Activated naive CD4-positive, alpha-beta T cell treated with anti-CD3 and anti-CD28 coated beads, Interleukin-2, amount 50 U/mL, for 24 hours (primary cell): ENCODE measurements at regions not wholly inside any gene's neighbourhood (a gene's known extent, or its start where the extent isn't known, plus 50 kb on each side); places are given as distances from the start of the nearest gene placed in this dataset.
"Not testable (repeated sequence)": the region's sequence is repeated elsewhere in the genome, so short reads cannot be mapped to it uniquely, and the experiment has no call there.

Experiments
- H3K27ac Mint-ChIP-seq: one replicate; pipeline ENCODE4 v1.8.0; 2021; ENCODE audit warnings: mild to moderate bottlenecking, mixed read lengths
- H3K27me3 Mint-ChIP-seq: one replicate; pipeline ENCODE4 v1.8.0; 2021; ENCODE audit warnings: mixed read lengths
- H3K36me3 Mint-ChIP-seq: one replicate; pipeline ENCODE4 v1.8.0; 2021; ENCODE audit warnings: mixed read lengths
- H3K4me1 Mint-ChIP-seq: one replicate; pipeline ENCODE4 v1.8.0; 2021; ENCODE audit warnings: mixed read lengths
- H3K4me3 Mint-ChIP-seq: one replicate; pipeline ENCODE4 v1.8.0; 2021; ENCODE audit warnings: mild to moderate bottlenecking, mixed read lengths
- H3K9me3 Mint-ChIP-seq: one replicate; pipeline ENCODE4 v1.8.0; 2021; ENCODE audit warnings: mixed read lengths

DNA sequence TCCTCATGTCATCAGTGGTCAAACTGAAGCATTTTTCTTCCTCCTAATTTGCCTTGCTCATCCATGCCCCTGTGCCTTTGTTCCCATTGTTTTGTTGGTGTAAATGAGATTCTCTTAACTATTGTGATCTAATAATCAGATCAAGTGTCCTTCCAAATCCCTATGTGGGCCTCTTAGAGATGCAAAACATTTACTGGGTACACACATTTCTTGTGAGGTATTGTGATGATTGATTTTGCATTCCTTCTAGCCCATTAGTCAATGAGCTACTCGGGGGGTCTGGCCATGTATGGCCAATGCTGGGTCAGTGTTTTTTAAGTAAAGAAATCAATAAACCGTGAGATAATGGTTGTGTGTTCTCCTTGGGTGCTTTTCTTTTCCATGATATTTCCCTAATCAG, 580.4 kb downstream of the VGLL3 start:
- Mint-ChIP-seq H3K36me3 (no peaks in the 10 kb centered on the region), H3K9me3 (no peaks in the 10 kb centered on the region), H3K4me1 (no peaks in the 10 kb centered on the region), H3K4me3 (no peak overlapping the region), H3K27me3 (no peaks in the 10 kb centered on the region), H3K27ac (no peak overlapping the region)

DNA sequence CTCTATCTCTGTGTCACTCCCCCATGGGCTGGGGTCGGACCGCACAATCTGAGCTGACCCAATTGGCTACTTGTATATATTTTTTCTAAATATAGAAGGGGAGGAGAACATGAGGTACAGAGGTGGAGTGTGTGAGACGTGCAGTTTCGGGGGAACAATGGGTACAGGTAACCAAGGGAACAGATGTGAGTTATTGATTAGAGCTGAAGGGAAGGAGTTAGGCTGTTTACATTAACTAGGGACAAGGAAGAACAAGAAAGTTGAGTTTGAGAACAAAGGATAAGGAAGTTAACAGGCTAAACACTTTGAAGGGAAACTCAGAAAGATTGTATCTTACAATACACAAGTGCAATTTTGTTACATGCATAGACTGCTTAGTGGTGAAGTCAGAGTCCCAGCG, 601.2 kb downstream of the VGLL3 start:
- not testable (repeated sequence) for H3K4me1 Mint-ChIP-seq, H3K27me3 Mint-ChIP-seq, H3K9me3 Mint-ChIP-seq, H3K36me3 Mint-ChIP-seq, H3K27ac Mint-ChIP-seq, H3K4me3 Mint-ChIP-seq

DNA sequence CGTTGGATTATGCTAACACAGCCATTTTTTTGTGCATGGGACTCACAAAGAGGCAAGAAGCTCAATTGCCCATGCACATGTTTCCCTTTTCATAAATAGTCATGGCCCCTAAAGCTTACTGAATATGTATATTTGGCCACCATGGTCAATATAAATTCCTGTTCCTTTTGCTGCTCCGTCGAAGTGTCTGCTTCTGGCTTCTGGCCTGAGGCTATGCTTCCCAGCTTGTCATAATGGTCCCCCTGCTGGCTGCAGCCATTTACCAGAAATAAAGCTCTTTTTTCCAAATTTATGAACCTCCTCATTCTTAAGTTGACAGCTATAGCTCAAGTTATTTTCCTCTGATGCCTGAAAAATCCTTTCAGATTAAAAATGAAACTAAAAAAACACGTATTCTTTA, 602.1 kb downstream of the VGLL3 start:
- H3K4me3 Mint-ChIP-seq: no peak overlapping the region
- no peaks in the 10 kb centered on the region for H3K36me3 Mint-ChIP-seq
- H3K27ac Mint-ChIP-seq: no peak overlapping the region
- H3K9me3 Mint-ChIP-seq: peaks cover 2% of the 10 kb centered on the region
- no peaks in the 10 kb centered on the region for H3K27me3 Mint-ChIP-seq
- no peaks in the 10 kb centered on the region for H3K4me1 Mint-ChIP-seq

DNA sequence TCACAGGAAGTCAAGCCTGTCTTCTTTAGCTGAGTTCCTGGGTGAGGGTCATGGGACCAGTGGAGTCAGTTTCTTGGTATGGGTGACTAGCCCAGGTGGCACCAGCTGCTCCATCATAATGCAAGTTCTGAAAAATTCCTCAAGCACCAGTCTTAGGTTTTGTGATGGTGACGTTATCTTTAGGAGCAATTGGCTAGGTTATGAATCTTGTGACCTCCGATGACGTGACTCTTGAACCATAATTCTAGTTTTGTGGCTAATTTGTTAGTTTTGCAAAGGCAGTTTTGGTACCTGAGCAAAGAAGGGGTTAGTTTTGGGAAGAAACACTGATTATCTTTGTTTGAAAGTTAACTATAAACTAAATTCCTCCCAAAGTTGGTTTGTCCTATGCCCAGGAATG, 608.4 kb downstream of the VGLL3 start:
- no peaks in the 10 kb centered on the region for H3K27me3 Mint-ChIP-seq
- H3K4me3 Mint-ChIP-seq: no peak overlapping the region
- H3K4me1 Mint-ChIP-seq: no peaks in the 10 kb centered on the region
- H3K27ac Mint-ChIP-seq: no peak overlapping the region
- H3K36me3 Mint-ChIP-seq: no peaks in the 10 kb centered on the region
- H3K9me3 Mint-ChIP-seq: peaks cover 6% of the 10 kb centered on the region

DNA sequence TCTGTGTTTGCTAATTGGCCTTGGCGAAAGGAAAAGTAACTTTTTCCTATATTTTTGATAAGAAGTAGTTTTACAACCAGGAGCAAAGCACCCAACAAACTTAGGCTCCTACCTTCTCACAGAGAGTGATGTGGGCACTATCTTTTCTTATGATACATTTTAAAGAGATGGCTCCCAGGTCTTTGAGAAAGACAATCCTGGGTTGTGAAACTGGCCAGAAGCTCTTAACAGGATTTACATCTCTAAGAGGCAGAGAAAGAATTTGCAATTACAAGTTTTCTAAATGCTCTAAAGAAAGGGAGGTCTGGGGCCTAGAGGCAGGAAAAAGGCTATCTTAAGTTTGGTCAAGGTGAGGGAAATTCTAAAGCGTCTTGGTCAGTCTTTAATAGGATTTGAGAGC, 609.7 kb downstream of the VGLL3 start:
- Mint-ChIP-seq H3K27me3 (no peaks in the 10 kb centered on the region), H3K4me3 (no peak overlapping the region), H3K4me1 (no peaks in the 10 kb centered on the region), H3K36me3 (no peaks in the 10 kb centered on the region), H3K9me3 (peaks cover 6% of the 10 kb centered on the region), H3K27ac (no peak overlapping the region)

DNA sequence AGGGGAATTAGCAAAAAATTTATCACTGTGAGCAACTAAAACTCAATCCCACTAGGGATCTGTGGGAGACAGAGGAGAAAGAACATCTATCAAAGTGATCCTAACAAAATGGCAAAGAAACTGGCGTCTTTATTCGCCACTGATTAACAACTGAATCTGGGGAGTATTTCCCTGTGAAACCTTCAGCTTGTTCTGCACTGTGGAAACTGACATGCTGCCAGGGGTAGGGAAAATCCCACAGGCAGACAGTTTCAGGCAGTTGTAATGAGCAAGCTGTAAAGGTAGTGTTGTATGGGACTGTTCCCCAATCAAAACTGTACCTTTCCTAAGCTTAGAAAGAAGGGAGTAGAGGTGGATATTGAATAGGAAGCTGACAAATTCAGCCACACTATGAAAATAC, 611.7 kb downstream of the VGLL3 start:
- Mint-ChIP-seq H3K27me3 (no peaks in the 10 kb centered on the region), H3K27ac (no peak overlapping the region), H3K4me3 (no peak overlapping the region), H3K9me3 (peaks cover 6% of the 10 kb centered on the region), H3K36me3 (no peaks in the 10 kb centered on the region), H3K4me1 (no peaks in the 10 kb centered on the region)

DNA sequence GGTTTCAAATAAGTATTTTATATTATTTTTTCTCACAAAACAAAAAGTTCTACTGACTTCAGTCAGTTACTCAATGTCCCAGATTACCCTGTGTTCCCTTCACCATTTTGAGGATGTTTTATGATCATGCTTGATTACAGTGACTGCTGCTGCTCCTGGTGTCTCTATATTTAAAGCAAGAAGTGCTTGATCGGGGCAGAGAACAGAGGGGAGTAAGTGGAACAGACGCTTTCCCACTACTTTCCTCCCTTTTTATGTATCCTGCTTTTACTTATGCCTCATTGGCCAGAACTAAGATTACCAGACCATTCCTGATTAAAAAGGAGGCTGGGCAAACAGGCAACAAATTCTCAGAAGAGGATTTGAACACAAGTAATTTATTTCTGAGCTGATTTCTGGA, 612.1 kb downstream of the VGLL3 start:
- Mint-ChIP-seq H3K4me3 (no peak overlapping the region), H3K27ac (no peak overlapping the region), H3K27me3 (no peaks in the 10 kb centered on the region), H3K36me3 (no peaks in the 10 kb centered on the region), H3K9me3 (peaks cover 5% of the 10 kb centered on the region), H3K4me1 (no peaks in the 10 kb centered on the region)

DNA sequence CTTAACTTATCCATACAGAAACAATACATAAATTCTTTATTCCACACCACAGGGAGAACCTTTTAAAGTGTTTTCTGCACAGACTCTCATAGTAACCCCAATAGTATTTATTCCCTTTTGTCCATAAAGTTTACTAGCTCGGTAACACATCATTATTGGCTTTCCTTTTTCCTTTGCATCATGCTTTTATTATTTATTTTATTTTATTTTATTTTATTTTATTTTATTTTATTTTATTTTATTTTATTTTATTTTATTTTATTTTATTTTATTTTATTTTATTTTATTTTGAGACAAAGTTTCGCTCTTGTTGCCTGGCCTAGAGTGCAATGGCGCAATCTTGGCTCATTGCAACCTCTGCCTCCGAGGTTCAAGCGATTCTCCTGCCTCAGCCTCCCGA, 655.4 kb downstream of the VGLL3 start:
- not testable (repeated sequence) for H3K9me3 Mint-ChIP-seq, H3K4me1 Mint-ChIP-seq, H3K27me3 Mint-ChIP-seq, H3K36me3 Mint-ChIP-seq, H3K27ac Mint-ChIP-seq, H3K4me3 Mint-ChIP-seq

DNA sequence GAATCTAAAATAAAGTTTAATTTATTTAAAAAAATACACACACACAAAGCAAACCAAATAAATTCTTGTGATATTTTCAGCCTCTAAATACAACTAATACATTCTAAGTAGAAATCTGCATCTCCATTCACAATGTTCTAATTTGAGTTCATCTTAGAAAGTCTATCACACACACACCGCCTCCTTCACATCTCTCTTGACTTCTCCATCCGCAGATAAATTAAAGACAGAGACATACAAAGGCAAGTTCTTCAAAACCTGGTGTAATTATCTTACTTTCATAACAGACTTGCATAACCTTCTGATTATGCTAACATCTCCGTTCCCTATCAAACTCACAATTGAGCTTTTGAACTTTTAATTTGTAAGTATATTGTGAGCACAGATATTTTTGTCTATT, 657.3 kb downstream of the VGLL3 start:
- Mint-ChIP-seq H3K27me3 (no peaks in the 10 kb centered on the region), H3K4me1 (no peaks in the 10 kb centered on the region), H3K4me3 (no peak overlapping the region), H3K36me3 (no peaks in the 10 kb centered on the region), H3K27ac (no peak overlapping the region), H3K9me3 (no peaks in the 10 kb centered on the region)

DNA sequence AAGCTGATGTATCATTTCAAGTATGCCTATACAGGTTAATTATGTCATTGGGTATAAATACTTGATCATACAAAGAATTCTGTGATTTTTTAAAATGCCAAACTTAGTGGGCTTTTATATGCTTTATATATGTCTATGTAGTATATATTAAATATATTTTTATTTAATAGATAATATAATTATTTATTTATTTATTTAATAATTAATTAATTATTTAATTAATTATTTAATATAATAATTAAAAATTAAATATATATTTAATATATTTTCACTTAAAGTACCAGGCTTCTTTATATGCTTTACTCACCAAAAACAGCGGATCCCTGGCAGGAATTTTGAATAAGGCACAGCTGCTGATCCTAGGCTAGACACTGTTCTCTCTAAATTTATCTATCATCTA, 687.0 kb downstream of the VGLL3 start:
- no peaks in the 10 kb centered on the region for H3K4me1 Mint-ChIP-seq
- H3K27me3 Mint-ChIP-seq: no peaks in the 10 kb centered on the region
- H3K27ac Mint-ChIP-seq: no peak overlapping the region
- peaks cover 22% of the 10 kb centered on the region for H3K9me3 Mint-ChIP-seq
- H3K4me3 Mint-ChIP-seq: no peak overlapping the region
- no peaks in the 10 kb centered on the region for H3K36me3 Mint-ChIP-seq

DNA sequence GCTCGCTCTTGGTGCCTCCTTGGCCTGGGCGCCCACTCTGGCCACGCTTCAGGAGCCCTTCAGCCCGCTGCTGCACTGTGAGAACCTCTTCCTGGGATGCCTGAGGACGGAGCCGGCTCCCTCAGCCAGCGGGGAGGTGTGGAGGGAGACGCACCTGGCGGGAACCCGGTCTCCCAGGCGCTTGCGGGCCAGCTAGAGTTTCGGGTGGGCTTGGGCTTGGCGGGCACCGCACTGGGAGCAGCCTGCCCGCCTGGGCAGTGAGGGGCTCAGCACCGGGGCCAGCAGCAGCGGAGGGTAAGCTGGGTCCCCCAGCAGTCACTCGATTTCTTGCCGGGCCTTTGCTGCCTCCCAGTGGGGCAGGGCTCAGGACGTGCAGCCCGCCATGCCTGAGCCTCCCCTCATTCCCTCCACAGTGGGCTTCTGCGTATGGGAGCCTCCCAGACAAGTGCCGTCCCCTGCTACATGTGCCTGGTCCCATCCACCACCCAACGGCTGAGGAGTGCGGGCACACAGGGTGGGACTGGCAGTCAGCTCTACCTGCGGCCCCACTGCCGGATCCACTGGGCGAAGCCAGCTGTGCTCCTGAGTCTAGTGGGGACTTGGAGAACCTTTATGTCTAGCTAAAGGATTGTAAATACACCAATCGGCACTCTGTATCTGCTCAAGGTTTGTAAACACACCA, 708.7 kb downstream of the VGLL3 start:
- Mint-ChIP-seq H3K27me3 (no peaks in the 10 kb centered on the region), H3K9me3 (peaks cover 4% of the 10 kb centered on the region), H3K4me1 (no peaks in the 10 kb centered on the region), H3K27ac (no peak overlapping the region), H3K36me3 (no peaks in the 10 kb centered on the region), H3K4me3 (no peak overlapping the region)

DNA sequence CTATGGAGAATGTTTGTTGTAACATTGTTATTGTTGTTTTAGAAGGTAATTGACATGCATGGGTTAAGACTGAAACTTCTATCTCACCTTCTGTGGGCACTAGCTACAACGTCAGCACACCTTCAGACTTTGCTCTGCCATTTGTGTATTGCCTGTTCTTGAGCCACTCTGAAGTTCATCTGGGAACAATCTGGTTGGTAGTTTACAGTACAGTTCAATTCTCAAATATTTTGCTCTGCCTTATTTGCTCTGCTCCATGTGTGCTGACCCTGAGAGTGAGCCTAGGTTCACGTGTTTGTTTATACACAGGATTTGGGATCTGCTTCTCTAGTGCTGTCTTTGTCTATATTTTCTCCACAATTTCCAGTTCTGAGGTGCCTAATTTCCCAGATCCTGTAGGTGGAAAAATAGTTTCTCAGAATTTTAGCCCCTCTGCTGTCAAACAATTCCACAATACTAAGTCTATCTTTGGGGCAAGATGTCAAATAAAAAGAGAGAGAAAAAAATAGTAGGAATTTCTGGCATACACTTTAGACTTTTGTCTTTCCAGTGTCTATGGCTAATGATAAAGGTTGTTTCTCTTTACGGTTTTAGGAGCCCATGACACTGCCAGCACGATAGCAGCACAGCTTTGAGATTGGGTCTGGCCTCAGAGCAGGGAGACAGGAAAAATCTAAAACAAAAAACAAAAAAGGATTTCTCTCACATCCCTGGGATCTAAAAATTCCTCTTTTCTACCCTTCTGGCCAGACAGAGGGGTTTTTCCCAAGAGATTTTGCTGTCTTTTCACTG, 721.4 kb downstream of the VGLL3 start:
- no peaks in the 10 kb centered on the region for H3K9me3 Mint-ChIP-seq
- H3K4me3 Mint-ChIP-seq: no peak overlapping the region
- H3K36me3 Mint-ChIP-seq: no peaks in the 10 kb centered on the region
- H3K4me1 Mint-ChIP-seq: no peaks in the 10 kb centered on the region
- H3K27me3 Mint-ChIP-seq: no peaks in the 10 kb centered on the region
- H3K27ac Mint-ChIP-seq: no peak overlapping the region

DNA sequence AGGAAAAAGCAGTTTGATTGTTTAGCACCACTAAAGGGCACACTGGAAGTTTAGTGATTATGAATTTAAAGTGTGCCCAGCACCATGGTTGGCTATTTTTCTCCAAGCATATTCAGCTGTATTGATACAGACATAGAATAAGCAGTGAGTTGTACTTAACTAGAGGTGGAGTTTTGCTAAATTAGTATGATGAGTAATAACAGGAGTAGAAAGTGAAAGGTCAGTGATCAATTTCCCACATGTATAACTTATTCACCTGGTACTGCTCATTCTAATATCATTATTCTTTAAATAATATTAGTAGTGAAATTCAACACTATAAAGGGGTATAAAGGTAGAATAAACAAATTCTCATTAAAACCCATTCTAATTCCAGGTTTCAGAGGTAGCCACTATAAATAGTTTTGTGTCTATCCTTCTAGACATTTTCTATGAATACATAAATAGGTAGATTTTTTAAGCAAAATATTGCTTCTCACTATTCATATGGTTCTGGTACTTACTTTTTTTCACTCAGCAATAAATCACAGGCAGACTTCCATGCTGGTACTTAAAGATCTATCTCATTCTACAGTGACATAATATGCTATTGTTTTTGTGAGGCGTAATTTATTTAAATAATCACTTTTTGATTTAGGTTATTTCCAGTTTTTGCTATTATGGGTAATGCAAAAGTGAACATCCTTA, 732.9 kb downstream of the VGLL3 start:
- Mint-ChIP-seq H3K36me3 (no peaks in the 10 kb centered on the region), H3K27me3 (no peaks in the 10 kb centered on the region), H3K9me3 (peaks cover 5% of the 10 kb centered on the region), H3K4me3 (no peak overlapping the region), H3K4me1 (no peaks in the 10 kb centered on the region), H3K27ac (no peak overlapping the region)

DNA sequence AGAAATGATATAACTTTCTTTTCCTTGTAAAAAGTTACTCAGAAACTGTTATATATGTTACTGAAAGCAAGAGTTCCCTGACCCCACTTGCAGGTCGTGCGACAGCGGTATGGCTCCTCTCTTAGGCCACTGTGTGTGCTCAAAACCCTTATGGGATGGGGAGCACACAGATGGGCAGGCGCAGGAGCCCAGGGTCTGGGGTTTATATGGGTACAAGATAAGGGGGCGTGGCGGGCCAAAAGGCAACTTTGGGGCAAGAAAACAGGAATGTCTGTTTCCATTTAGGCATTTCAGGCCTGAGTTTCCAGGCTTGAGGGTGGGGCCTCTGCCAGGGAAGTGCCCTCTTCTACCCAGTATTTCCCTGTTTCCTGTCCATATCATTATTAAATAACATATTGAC, 736.5 kb downstream of the VGLL3 start:
- no peaks in the 10 kb centered on the region for H3K27me3 Mint-ChIP-seq
- no peak overlapping the region for H3K4me3 Mint-ChIP-seq
- H3K4me1 Mint-ChIP-seq: no peaks in the 10 kb centered on the region
- peaks cover 12% of the 10 kb centered on the region for H3K9me3 Mint-ChIP-seq
- no peaks in the 10 kb centered on the region for H3K36me3 Mint-ChIP-seq
- H3K27ac Mint-ChIP-seq: no peak overlapping the region

DNA sequence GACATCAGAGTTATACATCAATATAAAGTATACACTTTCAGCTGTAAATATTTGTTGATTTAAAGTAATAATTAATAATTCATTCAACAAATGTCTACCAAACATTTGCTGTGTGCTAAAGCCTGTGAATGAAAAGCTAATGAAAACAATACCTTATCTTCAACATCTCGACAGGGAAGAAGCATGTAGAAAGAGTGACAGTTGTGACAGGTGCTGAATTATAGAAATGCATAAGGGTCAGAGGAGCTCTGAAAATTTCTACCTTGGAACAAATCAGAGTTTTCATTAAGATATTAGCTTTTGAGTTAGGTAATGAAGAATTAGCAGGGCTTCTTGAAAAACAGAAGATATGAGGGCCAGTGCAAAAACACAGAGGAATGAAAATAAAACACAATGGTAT, 739.2 kb downstream of the VGLL3 start:
- Mint-ChIP-seq H3K27ac (no peak overlapping the region), H3K4me3 (no peak overlapping the region), H3K27me3 (no peaks in the 10 kb centered on the region), H3K4me1 (no peaks in the 10 kb centered on the region), H3K9me3 (peaks cover 8% of the 10 kb centered on the region), H3K36me3 (no peaks in the 10 kb centered on the region)

DNA sequence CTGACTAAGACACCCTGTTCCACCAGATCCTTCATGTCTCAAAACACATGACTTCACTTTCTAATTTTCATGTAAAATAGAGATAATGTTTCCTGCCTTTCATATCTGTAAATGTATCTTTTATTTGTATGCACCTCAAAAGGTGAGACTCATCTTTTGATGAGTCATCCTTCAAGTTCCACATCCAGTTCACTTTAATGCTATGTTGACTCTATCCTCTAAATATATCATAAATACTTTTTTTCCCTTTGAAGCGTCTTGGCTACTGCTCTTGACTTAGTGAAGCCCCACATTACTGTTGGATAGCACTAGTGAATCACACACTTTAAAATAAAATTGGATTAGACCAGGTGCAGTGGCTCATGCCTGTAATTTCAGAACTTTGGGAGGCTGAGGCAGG, 741.1 kb downstream of the VGLL3 start:
- H3K36me3 Mint-ChIP-seq: no peaks in the 10 kb centered on the region
- H3K4me1 Mint-ChIP-seq: no peaks in the 10 kb centered on the region

More for the DNA sequence above, 741.1 kb downstream of the VGLL3 start:
- no peak overlapping the region for H3K27ac Mint-ChIP-seq
- peaks cover 7% of the 10 kb centered on the region for H3K9me3 Mint-ChIP-seq
- H3K27me3 Mint-ChIP-seq: no peaks in the 10 kb centered on the region
- H3K4me3 Mint-ChIP-seq: no peak overlapping the region
